GM19035 (cell line): ENCODE measurements at regions not wholly inside any gene's neighbourhood (a gene's known extent, or its start where the extent isn't known, plus 50 kb on each side); places are given as distances from the start of the nearest gene placed in this dataset.
A peak's percentile ranks its signal among the peaks of the same experiment; 100 is the strongest.
"Not testable (repeated sequence)": the region's sequence is repeated elsewhere in the genome, so short reads cannot be mapped to it uniquely, and the experiment has no call there.

Experiments used
- ATAC-seq: cut with Tn5 transposase; IDR thresholded peaks from one replicate; pipeline ENCODE4 v1.9.1; 2021; ENCODE audit not compliant: unreplicated experiment

DNA sequence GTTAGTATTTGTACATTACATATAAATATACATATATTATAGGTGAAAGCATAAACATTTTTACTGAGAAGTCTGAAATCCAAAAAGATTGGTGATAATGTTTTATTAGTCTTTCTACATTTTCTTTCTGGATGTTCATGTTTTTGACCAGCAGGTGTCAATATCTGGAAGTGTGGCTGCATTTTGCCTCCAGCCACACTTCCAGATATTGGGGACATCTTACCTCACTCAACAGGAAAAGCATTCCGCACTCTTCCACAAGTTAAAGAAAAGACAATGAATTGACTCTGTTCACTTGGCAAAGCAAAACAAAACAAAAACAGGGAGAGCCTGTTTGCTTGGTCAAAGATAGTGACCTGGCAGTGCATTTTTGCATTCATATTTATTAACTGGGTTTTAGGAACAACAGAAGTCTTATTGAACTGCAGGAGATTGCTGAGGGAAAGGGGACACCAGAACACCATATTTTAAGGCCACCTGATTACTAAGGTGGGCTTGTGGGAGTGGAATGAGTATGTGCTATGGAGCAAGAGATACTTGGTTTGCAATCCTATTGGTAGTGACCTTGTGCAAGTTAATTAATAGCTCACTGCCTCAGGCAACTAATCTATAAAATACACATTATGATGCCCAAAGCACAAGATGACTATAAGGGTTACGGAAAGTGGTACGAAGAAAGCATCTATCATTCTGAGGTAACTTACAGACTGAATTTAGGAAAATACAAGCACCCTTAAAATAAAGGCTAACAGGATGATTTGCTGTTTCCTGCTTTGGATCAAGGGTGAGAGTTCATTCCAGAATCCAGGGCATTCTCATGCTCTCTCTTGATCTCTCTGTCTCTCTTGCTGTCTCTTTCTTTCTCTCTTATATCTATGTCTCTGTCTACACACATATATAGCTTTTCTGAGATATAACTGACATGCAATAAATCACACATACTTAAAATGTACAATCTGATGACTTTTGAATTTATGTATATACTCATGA is 389.9 kb upstream of the EMCN start:
- no peak for ATAC-seq

DNA sequence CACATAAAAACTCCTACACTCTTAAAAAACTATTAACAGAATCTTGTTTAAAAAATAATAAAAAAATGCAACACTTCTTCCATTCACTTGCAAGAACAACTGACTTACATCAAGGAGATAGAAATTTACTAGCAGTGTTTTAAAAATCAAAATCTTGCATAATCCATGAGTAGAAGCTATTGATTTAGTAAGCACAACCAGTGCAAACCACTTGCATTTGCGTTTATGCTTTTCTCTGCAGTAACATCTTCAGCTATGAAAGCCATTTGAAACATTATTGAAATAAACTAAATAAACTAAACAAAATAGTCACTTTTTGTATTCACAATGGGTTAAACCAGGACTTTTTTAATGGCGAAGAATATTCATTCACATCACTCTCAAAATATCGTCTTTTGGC is 389.2 kb upstream of the EMCN start:
- ATAC-seq: no peak

GRCh38 chr4:100900945-100901344 is 383.1 kb upstream of the EMCN start:
- ATAC-seq: not testable (repeated sequence)

DNA sequence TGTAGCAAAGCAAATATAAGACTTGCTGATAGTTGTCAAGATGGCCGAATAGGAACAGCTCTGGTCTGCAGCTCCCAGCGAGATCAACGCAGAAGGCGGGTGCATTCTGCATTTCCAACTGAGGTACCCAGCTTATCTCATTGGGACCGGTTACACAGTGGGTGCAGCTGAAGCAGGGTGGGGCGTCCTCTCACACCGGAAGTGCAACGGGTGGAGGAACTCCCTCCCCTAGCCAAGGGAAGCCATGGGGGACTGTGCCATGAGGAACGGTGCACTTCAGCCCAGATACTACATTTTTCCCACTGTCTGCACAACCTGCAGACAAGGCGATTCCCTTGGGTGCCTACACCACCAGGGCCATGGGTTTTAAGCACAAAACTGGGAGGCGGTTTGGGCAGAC is 382.3 kb upstream of the EMCN start:
- ATAC-seq: no peak

DNA sequence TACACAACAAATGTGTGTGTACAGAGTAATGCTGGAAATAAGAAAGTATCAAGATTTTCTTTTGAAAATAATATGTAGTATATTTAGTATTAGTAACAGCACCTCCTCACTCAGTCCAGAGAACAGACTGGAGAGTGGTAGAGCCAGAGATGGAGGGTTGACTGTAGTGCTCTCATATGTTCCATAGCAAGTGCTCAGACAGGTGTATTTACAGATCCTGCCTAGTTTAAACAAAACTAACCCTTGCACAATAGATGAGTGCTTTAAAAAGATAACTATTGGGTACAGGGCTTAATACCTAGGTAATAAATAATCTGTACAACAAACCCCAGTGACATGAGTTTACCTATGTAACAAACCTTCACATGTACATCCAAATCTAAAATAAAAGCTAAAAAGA is 381.0 kb upstream of the EMCN start:
- ATAC-seq: no peak

DNA sequence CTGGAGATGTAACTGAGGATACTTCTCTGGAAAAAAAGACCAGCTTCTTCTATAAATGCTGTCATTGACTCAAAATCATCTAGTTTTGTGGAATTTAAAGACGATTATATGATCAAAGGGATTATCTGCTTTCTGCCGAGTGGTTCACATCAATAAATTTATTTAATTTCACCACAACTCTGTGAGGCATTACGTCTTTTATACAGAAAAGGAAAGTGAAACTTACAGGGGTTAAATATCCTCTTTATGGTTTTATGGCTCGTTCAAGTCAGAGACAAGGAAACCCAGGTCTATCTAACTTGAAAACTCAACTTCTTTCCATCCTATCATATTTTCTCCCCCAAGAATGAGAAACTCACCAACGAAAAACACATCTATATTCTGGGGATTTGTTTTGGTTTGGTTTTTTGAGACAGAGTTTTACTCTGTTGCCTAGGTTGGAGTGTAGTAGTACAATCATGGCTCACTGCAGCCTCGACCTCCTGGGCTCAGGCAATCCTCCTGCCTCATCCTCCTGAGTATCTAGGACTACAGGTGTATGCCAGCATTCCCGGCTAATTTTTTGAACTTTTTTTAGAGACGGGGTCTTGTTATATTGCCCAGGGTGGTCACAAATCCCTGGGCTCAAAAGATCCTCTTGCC is 377.9 kb upstream of the EMCN start:
- ATAC-seq: peak; percentile 93

DNA sequence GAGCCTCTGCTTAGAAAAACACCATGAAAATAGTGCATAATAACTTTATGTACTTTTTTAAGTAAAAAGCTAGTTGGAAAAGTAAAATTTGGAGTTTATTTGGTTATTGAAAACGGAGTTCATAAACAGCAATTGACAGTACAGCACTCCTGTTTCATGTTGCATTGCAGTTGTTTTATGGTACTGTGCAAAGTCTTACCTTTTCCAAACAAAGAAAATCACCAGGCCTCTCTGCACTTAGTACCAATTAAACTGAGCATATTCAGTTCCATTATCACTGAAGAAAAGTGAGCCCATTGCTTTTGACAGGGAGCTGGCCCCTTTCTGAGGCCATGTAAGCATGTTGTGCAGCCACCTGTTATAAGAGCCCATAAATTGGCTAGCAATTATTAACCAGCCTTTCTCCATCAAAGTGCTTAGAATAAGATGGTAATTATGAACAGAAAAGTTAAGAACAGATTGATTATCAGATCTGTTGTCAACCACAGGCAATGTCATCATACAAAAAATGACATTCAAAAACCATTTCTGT is 376.6 kb upstream of the EMCN start:
- ATAC-seq: no peak

GRCh38 chr4:100891808-100892207 is 374.0 kb upstream of the EMCN start:
- ATAC-seq: no peak

- no peak for ATAC-seq
Observed at GRCh38 chr4:100889898-100890297, 372.1 kb upstream of the EMCN start.

- peak; percentile 53 for ATAC-seq
Observed at GRCh38 chr4:100889401-100889800, 371.6 kb upstream of the EMCN start.

DNA sequence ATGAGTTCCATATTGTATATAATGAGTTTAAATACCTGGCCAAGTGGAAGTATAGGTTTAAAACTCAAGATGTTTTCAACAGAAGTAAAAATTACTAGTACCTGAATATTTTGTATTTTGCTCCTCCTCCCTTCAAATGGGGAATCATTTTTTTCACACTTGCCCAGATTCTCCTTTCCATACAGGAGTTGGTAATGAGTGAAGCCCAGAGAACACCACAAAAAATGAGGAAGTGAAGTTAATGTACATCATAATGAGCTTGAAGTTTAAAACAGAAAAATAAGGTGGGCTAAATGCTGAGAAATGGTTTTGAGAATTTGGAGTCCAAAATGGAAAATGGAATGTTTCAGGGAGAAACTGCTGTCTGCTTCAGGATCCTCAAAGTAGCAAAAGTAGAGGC is 364.8 kb upstream of the EMCN start:
- no peak for ATAC-seq

DNA sequence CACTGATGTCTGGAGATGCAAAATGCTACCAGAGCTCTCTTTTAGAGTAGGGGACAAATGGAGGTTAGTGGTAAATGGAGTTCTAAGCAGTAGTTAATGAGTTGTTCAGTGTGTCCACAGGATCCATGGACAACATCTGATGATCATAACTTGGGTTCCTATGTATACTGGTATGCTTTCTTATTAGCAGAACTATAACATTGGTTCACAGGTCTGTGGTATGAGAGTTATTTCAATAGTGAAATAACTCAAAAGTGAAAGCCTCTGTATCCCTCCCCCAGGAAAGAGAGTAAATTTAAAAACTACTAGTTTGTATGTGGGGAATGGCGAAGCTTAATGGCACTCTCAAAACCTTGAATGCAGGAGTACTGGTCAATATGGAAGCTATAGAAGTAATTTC is 363.5 kb upstream of the EMCN start:
- ATAC-seq: no peak

DNA sequence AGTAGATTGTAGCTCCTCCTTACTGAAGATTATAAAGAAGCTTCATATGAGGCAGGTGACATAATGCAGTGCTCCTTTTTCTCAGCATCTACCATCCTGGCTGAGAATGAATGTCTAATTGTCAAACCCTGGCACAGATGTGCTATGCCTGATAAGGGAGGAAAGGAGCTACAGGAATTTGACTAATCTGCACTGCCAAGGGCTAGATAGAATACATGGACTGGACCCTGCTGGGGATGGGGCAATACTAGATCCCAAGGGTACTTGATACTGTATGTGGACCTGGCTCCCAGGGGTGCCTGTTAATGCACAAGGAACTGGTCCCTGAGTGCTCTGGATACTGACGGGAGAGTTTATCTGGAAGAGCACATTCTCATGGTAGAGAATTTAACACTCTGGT is 362.2 kb upstream of the EMCN start:
- ATAC-seq: no peak

GRCh38 chr4:100879471-100879870 is 361.6 kb upstream of the EMCN start:
- ATAC-seq: no peak

- ATAC-seq: no peak
Observed at GRCh38 chr4:100876546-100876945, 358.7 kb upstream of the EMCN start.

DNA sequence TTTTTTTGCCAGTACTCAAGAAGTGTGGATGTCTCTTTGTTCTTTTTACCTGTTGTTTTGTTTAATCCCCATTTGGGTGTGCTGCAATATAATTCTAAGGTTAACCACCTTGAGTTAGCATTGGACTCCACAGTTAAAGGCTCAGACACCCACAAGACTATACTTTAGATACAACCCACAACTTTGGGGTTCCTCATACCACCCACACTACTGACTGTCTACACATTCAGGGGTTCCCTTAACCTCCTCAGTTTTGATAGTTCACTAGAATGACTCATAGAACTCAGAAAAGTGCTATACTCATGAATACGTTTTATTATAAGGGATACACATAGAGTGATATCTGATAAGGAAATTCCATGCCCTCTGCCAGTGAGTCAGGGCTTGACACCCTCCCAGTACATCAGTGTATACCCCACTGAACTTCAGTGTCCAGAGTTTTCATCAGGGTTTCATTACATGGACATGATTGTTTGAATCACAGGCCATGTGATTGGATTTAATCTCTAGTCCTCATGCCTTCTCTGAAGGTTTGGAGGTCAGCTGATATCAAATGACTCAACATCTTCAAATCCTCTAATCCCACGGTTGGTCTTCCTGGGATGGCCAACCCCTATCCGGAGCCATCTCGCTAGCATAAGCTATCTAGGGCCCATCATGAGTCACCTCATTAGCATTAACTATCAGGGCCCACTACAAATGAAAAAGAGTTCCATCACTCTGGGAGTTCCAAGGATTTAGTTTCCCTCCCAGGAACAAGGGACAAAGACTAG is 357.7 kb upstream of the EMCN start:
- no peak for ATAC-seq

GRCh38 chr4:100872811-100873210 is 355.0 kb upstream of the EMCN start:
- ATAC-seq: no peak

DNA sequence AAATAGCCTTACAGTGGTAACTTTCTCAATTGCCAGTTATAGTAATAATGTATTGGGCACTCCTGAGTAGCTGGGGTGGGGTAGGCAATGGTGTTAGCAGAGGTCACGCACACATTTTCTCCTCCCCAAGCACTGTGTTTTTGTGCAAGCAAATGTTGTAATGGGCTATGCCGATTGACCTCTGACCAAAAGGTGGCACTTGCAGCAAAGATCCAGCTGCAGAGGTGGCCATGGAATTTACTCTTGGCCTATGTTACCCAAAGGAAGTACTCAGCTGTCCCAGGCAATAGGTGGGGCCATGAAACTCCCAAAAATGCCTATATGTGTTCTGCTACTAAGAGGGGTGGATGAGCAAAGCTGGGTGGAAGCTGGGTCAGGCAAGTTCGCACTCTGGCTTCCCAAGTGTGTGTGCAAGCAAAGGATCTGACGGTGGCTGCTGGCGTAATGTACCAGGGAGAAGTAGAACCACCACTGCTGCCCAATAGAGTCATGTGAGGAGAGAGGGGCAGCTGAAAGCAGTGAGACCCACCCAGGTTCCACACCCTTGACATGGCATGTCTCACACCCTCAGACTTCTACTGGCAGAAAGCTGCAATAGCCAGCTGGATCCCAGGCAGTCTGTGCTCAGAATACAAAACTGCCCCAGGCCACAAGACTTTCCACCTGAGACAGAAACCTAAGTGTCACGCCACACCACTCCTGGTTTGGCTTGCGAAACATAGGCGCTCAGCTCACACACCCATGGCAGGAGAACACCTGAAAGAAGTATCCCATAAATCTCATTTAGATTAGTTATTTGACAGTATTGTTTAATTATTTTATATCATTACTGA is 353.3 kb upstream of the EMCN start:
- no peak for ATAC-seq

DNA sequence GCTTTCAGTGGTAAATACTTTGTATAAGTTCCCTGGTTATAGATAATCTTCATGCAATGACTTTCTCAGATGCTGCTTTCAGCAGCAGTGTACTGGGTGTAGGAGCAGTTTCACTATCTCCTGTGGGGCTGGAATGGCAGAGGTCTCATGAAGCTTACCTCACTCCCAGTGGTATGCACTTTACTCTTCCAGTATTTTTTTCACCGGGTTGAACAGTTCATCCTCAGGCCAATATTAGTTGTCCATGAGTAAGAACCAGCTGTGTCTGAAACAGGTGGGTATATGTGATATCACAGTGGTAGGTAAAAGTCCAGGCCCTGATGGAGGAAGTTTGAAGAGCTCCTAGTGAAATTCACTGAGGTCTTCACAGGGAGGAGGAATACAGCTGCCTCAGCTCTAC is 351.5 kb upstream of the EMCN start:
- no peak for ATAC-seq

- not testable (repeated sequence) for ATAC-seq
Observed at GRCh38 chr4:100868281-100868680, 350.5 kb upstream of the EMCN start.
